LNCaP clone FGC (cell line): ENCODE measurements at regions not wholly inside any gene's neighbourhood (a gene's known extent, or its start where the extent isn't known, plus 50 kb on each side); places are given as distances from the start of the nearest gene placed in this dataset.

Source experiments
- DNase-seq: peaks from one replicate; pipeline ENCODE4 v3.0.0-alpha.2; 2011; ENCODE audit warnings: low read depth
- H3K4me3 ChIP-seq: 2 replicates; pipeline ENCODE4 v1.5.1; 2011; ENCODE audit warnings: mild to moderate bottlenecking, low read depth, low read length, control low read depth
- TF ChIP-seq, protein P1 (sequence below): IDR thresholded peaks from 2 replicates; pipeline ENCODE4 v1.5.1; 2012; ENCODE audit warnings: mild to moderate bottlenecking; ENCODE audit not compliant: control insufficient read depth, insufficient read depth; ENCODE audit errors: extremely low read depth

DNA sequence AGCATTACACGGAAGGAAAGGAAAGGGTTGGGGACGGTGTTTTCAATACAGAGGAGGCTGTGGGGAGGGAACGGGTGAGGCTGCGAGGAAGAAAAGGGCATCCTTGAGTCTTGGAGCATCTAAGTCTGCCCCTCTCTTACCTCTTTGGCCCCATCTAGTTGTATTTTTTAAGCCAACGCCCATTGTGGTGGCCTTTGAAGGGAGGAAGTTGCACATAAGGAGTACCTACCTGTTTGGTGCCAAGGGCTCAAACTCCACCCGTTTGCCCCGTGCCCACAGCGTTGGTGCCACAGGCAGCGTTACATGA lies 146.1 kb upstream of the UMPS start:
- TF ChIP-seq, protein P1, sequence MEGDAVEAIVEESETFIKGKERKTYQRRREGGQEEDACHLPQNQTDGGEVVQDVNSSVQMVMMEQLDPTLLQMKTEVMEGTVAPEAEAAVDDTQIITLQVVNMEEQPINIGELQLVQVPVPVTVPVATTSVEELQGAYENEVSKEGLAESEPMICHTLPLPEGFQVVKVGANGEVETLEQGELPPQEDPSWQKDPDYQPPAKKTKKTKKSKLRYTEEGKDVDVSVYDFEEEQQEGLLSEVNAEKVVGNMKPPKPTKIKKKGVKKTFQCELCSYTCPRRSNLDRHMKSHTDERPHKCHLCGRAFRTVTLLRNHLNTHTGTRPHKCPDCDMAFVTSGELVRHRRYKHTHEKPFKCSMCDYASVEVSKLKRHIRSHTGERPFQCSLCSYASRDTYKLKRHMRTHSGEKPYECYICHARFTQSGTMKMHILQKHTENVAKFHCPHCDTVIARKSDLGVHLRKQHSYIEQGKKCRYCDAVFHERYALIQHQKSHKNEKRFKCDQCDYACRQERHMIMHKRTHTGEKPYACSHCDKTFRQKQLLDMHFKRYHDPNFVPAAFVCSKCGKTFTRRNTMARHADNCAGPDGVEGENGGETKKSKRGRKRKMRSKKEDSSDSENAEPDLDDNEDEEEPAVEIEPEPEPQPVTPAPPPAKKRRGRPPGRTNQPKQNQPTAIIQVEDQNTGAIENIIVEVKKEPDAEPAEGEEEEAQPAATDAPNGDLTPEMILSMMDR = no peak
- DNase-seq = no peak
- peak overlapping the region; percentile 44 for H3K4me3 ChIP-seq

DNA sequence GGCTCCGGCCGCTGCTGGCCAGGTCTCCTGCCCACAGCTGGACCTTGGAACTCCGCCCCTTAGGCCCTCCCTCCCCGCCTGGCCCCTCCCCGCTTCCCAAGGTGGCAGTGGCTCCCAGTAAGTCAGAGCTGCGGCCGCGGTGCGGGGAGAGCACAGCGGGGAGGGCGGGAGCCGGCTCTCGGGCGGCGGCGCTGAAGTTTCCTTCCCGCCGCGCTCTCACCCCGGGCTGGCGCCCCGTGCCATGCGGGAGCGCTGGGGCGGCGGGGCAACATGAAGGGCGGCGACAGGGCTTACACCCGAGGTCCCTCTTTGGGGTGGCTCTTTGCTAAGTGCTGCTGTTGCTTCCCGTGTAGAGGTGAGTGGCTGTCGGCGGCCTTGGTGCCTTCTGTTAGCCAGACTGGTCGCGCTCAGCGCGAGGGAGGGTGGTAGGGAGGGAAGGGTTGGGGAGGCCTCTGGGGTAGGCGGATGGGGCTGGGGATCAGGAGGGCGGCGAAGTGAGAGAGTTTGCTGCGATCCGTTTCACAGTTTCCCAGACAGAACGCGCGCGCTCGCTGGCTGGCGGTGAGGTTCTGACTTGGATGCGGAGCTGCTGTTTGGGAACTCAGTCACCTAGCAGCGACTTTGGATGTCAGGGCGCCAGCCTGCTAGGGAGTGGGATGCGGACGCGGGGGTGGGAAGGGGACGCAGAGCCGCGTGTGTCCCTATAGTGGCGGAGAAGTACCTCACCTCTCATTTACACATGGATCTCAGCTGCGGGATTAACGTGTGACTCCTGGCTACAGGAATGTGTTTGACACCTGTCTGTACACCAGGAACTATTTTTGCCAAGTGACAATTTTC lies 145.5 kb upstream of the UMPS start:
- peak overlapping the region; percentile 44 for H3K4me3 ChIP-seq
- DNase-seq = peak; percentile 15
- TF ChIP-seq, protein P1 = no peak

DNA sequence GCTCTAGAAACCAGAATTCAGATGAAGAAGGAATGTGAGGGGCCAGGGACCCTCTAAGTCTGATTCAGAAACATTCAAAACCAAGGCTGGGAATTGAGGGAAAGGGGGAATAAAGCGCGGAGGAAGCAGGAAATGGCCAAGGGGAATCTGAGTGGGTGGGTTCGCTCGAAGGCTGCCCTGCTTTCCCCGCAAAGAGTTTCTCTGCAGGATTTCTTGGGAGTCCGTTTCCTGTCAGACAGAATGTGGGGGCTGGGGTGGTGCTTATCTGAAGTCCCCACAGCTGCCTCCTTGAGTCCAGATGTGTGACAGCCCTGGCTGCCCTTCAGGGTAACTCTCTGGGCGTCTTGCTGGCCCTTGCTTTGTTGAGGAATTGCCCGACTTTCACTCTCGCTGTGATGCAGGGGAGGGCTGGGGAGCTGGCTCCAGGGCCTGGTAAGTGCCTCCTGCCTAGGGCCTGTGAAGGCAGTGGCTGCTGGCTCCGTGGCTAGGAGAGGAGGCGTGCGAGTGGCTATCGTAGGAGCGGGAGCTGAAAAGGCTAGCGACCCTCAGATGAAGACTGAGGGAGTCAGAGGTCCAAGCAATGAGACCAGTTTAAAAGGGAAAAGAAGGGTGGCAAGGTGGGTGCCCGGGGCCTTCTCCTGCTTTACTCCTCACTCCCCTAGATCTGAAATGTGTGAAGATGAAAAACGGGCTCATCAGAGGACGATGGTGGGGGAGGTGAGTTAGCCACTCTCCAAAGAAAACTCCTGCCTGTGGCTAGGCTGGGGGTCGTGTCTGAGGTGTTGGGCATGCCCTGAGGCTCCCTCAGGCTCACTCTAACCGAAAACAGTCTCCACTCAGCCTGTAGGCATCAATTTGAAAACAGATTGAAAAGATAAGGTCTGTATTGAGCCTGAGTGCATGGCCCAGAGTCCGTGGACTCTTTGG lies 143.9 kb upstream of the UMPS start:
- H3K4me3 ChIP-seq = no peak overlapping the region
- TF ChIP-seq, protein P1 = no peak
- no peak for DNase-seq

DNA sequence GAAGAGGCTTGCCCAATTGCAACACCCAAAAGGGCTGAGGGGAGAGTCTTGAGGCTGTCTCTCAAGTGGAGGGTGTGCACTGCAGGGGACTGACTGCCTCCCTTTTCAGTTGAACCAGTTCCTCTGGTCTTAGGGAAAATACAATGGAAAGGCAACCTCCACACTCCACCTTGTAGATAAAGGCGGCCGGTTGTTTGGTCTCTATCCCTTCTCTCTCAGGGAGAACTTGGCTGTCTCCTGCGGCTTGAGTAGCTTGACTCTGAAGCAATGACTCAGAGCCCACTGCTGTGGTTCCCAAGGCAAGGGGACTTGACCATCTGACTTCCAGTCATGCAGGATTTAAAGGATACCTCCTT lies 143.2 kb upstream of the UMPS start:
- no peak for DNase-seq
- TF ChIP-seq, protein P1 = no peak
- H3K4me3 ChIP-seq = no peak overlapping the region

DNA sequence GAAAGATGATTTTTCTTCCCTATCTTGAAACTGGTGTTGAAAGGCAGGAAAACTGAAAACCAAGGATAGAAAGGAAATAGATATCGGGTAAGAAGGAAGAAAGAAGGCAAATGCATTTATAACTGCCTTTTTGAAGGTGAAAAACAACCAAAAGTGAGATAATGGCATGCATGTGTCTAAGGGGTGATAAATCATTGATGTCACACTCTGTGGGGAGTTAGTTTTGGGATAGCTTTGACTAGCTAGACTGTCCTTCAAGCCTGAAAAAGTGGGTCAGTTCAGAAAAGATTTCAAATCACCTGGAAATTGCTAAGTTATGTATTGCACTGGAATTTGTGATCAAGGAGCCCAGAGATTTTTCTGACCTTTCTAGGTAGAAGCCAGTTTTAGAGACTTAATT lies 142.2 kb upstream of the UMPS start:
- no peak overlapping the region for H3K4me3 ChIP-seq
- no peak for DNase-seq
- TF ChIP-seq, protein P1 = no peak

DNA sequence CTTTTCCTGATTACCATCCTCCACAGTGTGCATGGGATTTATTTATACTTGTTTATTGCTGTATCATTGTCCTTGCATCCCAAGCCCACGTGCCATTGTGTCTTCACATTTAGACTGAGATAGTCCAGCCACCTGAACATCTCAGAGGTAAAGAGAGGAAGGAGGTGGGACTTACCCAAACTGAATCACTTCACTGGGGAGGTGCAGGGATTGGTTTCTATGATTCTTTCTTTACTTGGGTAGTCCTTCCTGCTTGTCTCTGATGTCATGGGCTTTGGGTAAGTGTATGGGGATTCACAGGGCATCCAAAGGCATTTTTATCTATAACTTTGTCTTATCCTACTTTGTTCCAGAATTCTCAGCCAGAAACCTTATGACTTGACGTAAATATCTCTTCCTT lies 141.5 kb upstream of the UMPS start:
- DNase-seq = no peak
- TF ChIP-seq, protein P1 = no peak

More for the DNA sequence above, 141.5 kb upstream of the UMPS start:
- H3K4me3 ChIP-seq = no peak overlapping the region
